BLaER1 treated with 17β-estradiol and CSF1 and Interleukin-3, amounts not matched to agents 10 nM and 100 nM (cell line): ENCODE measurements at regions not wholly inside any gene's neighbourhood (a gene's known extent, or its start where the extent isn't known, plus 50 kb on each side); places are given as distances from the start of the nearest gene placed in this dataset.

Experiments used
- H3K27ac ChIP-seq, 11 experiments: shearing (Covaris generic); formaldehyde crosslinking; 2 replicates each; pipeline ENCODE4 v1.8.1; 2022
- H3K27me3 ChIP-seq, 11 experiments: shearing (Covaris generic); formaldehyde crosslinking; 2 replicates each; pipeline ENCODE4 v1.8.1; 2022
- H3K36me3 ChIP-seq, 11 experiments: shearing (Covaris generic); formaldehyde crosslinking; 2 replicates each; pipeline ENCODE4 v1.8.1; 2022
- H3K4me1 ChIP-seq, 10 experiments: shearing (Covaris generic); formaldehyde crosslinking; 2 replicates each; pipeline ENCODE4 v1.8.1; 2022
- H3K4me2 ChIP-seq, 11 experiments: shearing (Covaris generic); formaldehyde crosslinking; 2 replicates each; pipeline ENCODE4 v1.8.1; 2022
- H3K4me3 ChIP-seq, 10 experiments: shearing (Covaris generic); formaldehyde crosslinking; 2 replicates each; pipeline ENCODE4 v1.8.1; 2022
- H3K9ac ChIP-seq, 11 experiments: shearing (Covaris generic); formaldehyde crosslinking; 2 replicates each; pipeline ENCODE4 v1.8.1; 2022
- H3K9me3 ChIP-seq, 11 experiments: shearing (Covaris generic); formaldehyde crosslinking; replicated peaks in 1 of 11; 2 replicates each; pipeline ENCODE4 v1.8.1; 2022
- H4K20me1 ChIP-seq, 11 experiments: shearing (Covaris generic); formaldehyde crosslinking; 2 replicates each; pipeline ENCODE4 v1.8.1; 2022
- Cebpa-rat ChIP-seq, 11 experiments: shearing (Covaris generic); IDR thresholded peaks; 2 replicates each; pipeline ENCODE4 v1.8.1; 2022

- peaks cover 0 to 8% (median 0%) of the 10 kb centered on the region in 10 experiments; a peak in 3 of 20 replicates for H3K4me1 ChIP-seq
- no peaks in the 10 kb centered on the region; a peak in 1 of 22 replicates for H4K20me1 ChIP-seq
- H3K4me2 ChIP-seq, result no peak overlapping the region
- H3K36me3 ChIP-seq, result no peaks in the 10 kb centered on the region
- no peaks in the 10 kb centered on the region for H3K27me3 ChIP-seq
- H3K27ac ChIP-seq, result no peak overlapping the region
- H3K9ac ChIP-seq, result no peak overlapping the region
- H3K9me3 ChIP-seq, result peaks cover 0 to 6% (median 0%) of the 10 kb centered on the region in 11 experiments; a peak in 3 of 22 replicates
- TF ChIP-seq Cebpa-rat (IDR thresholded peaks at IDR 0.05), result no peak
- H3K4me3 ChIP-seq, result no peak overlapping the region
Observed at GRCh38 chr3:55242921-55243320, 244.2 kb downstream of the WNT5A start.

GRCh38 chr3:55241098-55241497 lies 246.0 kb downstream of the WNT5A start:
- Histone ChIP-seq H4K20me1 (no peaks in the 10 kb centered on the region; a peak in 1 of 22 replicates), H3K9ac (no peak overlapping the region), H3K36me3 (no peaks in the 10 kb centered on the region), H3K4me2 (peak overlapping the region in 2 of 11 experiments; percentile 10 to 31; a peak in 2 of 22 replicates), H3K4me1 (peaks cover 0 to 8% (median 0%) of the 10 kb centered on the region in 10 experiments; a peak in 3 of 20 replicates), H3K4me3 (no peak overlapping the region), H3K27me3 (no peaks in the 10 kb centered on the region), H3K9me3 (peaks cover 0 to 7% (median 3%) of the 10 kb centered on the region in 11 experiments; a peak in 3 of 22 replicates), H3K27ac (no peak overlapping the region)
- no peak for TF ChIP-seq Cebpa-rat (IDR thresholded peaks at IDR 0.05)

DNA sequence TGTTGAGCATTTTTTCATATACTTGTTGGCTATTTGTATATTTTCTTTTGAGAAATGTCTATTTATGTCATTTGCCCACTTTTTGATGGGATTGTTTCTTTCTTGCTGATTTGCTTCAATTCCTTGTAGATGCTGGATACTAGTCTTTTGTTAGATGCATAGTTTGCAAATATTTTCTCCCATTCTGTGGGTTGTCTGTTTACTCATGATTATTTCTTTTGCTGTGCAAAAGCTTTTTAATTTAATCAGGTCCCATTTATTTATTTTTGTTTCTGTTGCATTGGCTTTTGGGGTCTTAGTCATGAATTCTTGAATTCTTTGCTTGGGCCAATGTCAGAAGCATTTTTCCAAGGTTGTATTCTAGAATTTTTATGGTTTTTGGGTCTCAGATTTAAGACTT lies 251.7 kb downstream of the WNT5A start:
- Histone ChIP-seq H3K27ac (no peak overlapping the region), H3K4me1 (no peaks in the 10 kb centered on the region), H3K9ac (no peak overlapping the region), H3K4me3 (no peak overlapping the region), H3K36me3 (no peaks in the 10 kb centered on the region), H3K4me2 (no peak overlapping the region), H3K9me3 (peaks cover 0 to 18% (median 1%) of the 10 kb centered on the region in 11 experiments; a peak in 3 of 22 replicates), H4K20me1 (no peaks in the 10 kb centered on the region), H3K27me3 (no peaks in the 10 kb centered on the region)
- no peak for TF ChIP-seq Cebpa-rat (IDR thresholded peaks at IDR 0.05)

- TF ChIP-seq Cebpa-rat (IDR thresholded peaks at IDR 0.05), result no peak
- Histone ChIP-seq H3K4me1 (no peaks in the 10 kb centered on the region), H3K4me3 (no peak overlapping the region), H3K36me3 (no peaks in the 10 kb centered on the region), H3K4me2 (no peak overlapping the region), H3K9ac (no peak overlapping the region), H3K27ac (no peak overlapping the region), H3K27me3 (no peaks in the 10 kb centered on the region), H4K20me1 (no peaks in the 10 kb centered on the region), H3K9me3 (peaks cover 0 to 10% (median 2%) of the 10 kb centered on the region in 11 experiments; a peak in 8 of 22 replicates)
Observed at GRCh38 chr3:55226696-55227095, 260.4 kb downstream of the WNT5A start.

DNA sequence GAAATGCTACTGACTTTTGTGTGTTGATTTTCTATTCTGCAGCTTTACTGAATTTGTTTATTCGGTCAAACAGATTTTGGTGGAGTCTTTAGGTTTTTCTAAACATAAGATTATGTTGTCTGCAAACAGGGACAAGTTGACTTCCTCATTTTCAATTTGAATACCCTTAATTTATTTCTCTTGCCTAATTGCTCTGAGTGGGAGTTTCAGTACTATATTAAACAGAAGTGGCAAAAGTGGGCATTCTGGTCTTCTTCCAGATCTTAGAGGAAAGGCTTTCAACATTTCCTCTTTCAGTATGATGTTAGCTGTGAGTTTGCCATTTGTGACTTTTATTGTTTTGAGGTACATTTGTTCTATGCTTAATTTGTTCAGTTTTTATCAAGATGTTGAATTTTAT lies 268.5 kb downstream of the WNT5A start:
- no peak overlapping the region for H3K4me3 ChIP-seq
- peaks cover 0 to 13% (median 2%) of the 10 kb centered on the region in 10 experiments; a peak in 8 of 20 replicates for H3K4me1 ChIP-seq
- no peaks in the 10 kb centered on the region for H3K36me3 ChIP-seq
- TF ChIP-seq Cebpa-rat (IDR thresholded peaks at IDR 0.05), result 0 out of 22 replicates have a peak, but pooled peaks of 1 of the 11 experiments have one; percentile 43
- no peaks in the 10 kb centered on the region for H4K20me1 ChIP-seq
- H3K9me3 ChIP-seq, result peaks cover 21 to 54% (median 38%) of the 10 kb centered on the region in 11 experiments; a peak in 21 of 22 replicates
- peak overlapping the region in 4 of 11 experiments; percentile 47 to 60 (median 52); a peak in 8 of 22 replicates for H3K27ac ChIP-seq
- H3K27me3 ChIP-seq, result no peaks in the 10 kb centered on the region
- peak overlapping the region in 5 of 11 experiments; percentile 15 to 58 (median 33); a peak in 5 of 22 replicates for H3K4me2 ChIP-seq
- H3K9ac ChIP-seq, result no peak overlapping the region

GRCh38 chr3:55207744-55208143 lies 279.4 kb downstream of the WNT5A start:
- Histone ChIP-seq H4K20me1 (no peaks in the 10 kb centered on the region), H3K9ac (no peak overlapping the region), H3K9me3 (peaks cover 0 to 14% (median 4%) of the 10 kb centered on the region in 11 experiments; a peak in 7 of 22 replicates), H3K27ac (no peak overlapping the region), H3K27me3 (no peaks in the 10 kb centered on the region), H3K4me1 (no peaks in the 10 kb centered on the region), H3K36me3 (no peaks in the 10 kb centered on the region), H3K4me2 (no peak overlapping the region), H3K4me3 (no peak overlapping the region)
- TF ChIP-seq Cebpa-rat (IDR thresholded peaks at IDR 0.05), result no peak

DNA sequence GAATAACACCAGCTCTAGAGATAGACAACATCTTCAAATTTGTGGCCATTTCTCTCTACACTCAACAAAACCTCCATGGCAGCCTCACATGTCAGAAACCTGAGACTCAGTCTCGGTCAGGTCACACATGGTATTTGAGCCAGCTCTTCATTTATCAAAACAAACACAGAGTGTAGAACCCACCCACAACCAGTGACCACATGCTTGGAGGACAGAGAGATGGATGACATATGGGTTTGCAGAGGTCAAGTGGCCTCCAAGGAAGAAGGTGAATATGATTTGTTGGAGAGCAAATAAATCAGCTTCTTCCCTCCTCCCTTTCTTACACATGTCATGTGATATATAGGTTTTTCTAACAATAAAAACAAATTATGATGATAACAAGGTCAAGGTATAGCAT lies 278.1 kb upstream of the LRTM1 start:
- H3K4me1 ChIP-seq, result no peaks in the 10 kb centered on the region
- H3K4me2 ChIP-seq, result no peak overlapping the region
- no peaks in the 10 kb centered on the region for H4K20me1 ChIP-seq
- H3K9ac ChIP-seq, result no peak overlapping the region
- no peak for TF ChIP-seq Cebpa-rat (IDR thresholded peaks at IDR 0.05)
- no peak overlapping the region for H3K27ac ChIP-seq
- H3K4me3 ChIP-seq, result no peak overlapping the region
- no peaks in the 10 kb centered on the region for H3K36me3 ChIP-seq
- H3K27me3 ChIP-seq, result no peaks in the 10 kb centered on the region
- peaks cover 0 to 14% (median 4%) of the 10 kb centered on the region in 11 experiments; a peak in 7 of 22 replicates for H3K9me3 ChIP-seq

- Histone ChIP-seq H3K36me3 (no peaks in the 10 kb centered on the region), H3K27me3 (no peaks in the 10 kb centered on the region), H3K9me3 (peaks cover 0 to 6% (median 2%) of the 10 kb centered on the region in 11 experiments; a peak in 6 of 22 replicates), H3K4me1 (peaks cover 0 to 6% (median 0%) of the 10 kb centered on the region in 10 experiments; a peak in 5 of 20 replicates), H3K27ac (no peak overlapping the region), H3K4me2 (no peak overlapping the region), H4K20me1 (no peaks in the 10 kb centered on the region), H3K4me3 (no peak overlapping the region), H3K9ac (no peak overlapping the region)
- no peak for TF ChIP-seq Cebpa-rat (IDR thresholded peaks at IDR 0.05)
Observed at GRCh38 chr3:55204417-55204816, 276.6 kb upstream of the LRTM1 start.

DNA sequence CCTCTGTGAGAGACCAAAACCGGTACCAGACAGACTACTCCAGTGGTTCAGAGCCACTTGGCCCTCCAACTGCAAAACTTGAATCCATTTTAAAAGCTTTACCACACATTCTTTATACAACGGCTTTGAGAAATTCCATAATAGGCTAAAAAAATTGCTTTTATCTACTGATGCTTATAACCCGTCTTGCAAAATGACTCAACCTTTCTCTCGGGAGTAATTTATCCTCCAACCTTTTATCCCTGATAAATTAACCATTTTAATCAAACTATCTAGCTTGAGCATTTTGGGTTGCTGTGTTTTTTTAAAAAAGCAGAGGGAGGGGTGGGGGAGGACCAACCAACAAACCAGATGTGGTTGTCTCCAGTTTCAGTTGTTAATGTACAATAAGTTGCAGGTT lies 275.7 kb upstream of the LRTM1 start:
- TF ChIP-seq Cebpa-rat (IDR thresholded peaks at IDR 0.05), result no peak
- Histone ChIP-seq H4K20me1 (no peaks in the 10 kb centered on the region), H3K36me3 (no peaks in the 10 kb centered on the region), H3K9me3 (no peaks in the 10 kb centered on the region), H3K4me3 (no peak overlapping the region), H3K4me1 (peaks cover 0 to 15% (median 0%) of the 10 kb centered on the region in 10 experiments; a peak in 6 of 20 replicates), H3K9ac (no peak overlapping the region), H3K4me2 (no peak overlapping the region), H3K27ac (no peak overlapping the region), H3K27me3 (no peaks in the 10 kb centered on the region)

GRCh38 chr3:55203006-55203405 lies 275.1 kb upstream of the LRTM1 start:
- H3K4me3 ChIP-seq, result no peak overlapping the region
- H3K27me3 ChIP-seq, result no peaks in the 10 kb centered on the region
- H3K27ac ChIP-seq, result no peak overlapping the region
- no peaks in the 10 kb centered on the region for H3K9me3 ChIP-seq
- H3K36me3 ChIP-seq, result no peaks in the 10 kb centered on the region
- H3K9ac ChIP-seq, result no peak overlapping the region
- H3K4me2 ChIP-seq, result no peak overlapping the region
- H3K4me1 ChIP-seq, result peaks cover 0 to 20% (median 0%) of the 10 kb centered on the region in 10 experiments; a peak in 6 of 20 replicates
- no peak for TF ChIP-seq Cebpa-rat (IDR thresholded peaks at IDR 0.05)
- H4K20me1 ChIP-seq, result no peaks in the 10 kb centered on the region; a peak in 1 of 22 replicates
